HEK293T (cell line): ENCODE measurements at regions not wholly inside any gene's neighbourhood (a gene's known extent, or its start where the extent isn't known, plus 50 kb on each side); places are given as distances from the start of the nearest gene placed in this dataset.

Source experiments
- CTCF ChIA-PET: fragments of 350-600 bp; formaldehyde crosslinking; extraction: SDS; loops from one replicate; lab custom pipeline; 2021; ENCODE audit warnings: antibody characterized with exemption, inconsistent platforms; lab: Yijun Ruan, JAX
- POLR2A ChIA-PET: fragments of 350-600 bp; formaldehyde crosslinking; extraction: SDS; loops from one replicate; lab custom pipeline; 2020; ENCODE audit warnings: antibody characterized with exemption, inconsistent platforms; lab: Yijun Ruan, JAX
- DNase-seq: peaks from one replicate; pipeline ENCODE4 v3.0.0; 2012; ENCODE audit warnings: mixed read lengths; ENCODE audit errors: extremely low spot score
- ARNT ChIP-seq: fragments of 450-650 bp; IDR thresholded peaks from 2 replicates; pipeline ENCODE4 v1.6.1; 2017; ENCODE audit warnings: mild to moderate bottlenecking
- BHLHE40 ChIP-seq: fragments of 450-650 bp; IDR thresholded peaks from 2 replicates; pipeline ENCODE4 v1.6.1; 2016; ENCODE audit warnings: mild to moderate bottlenecking, moderate library complexity, borderline replicate concordance
- CTBP1 ChIP-seq: fragments of 450-650 bp; IDR thresholded peaks from 2 replicates; pipeline ENCODE4 v1.6.1; 2016; ENCODE audit warnings: borderline replicate concordance
- ELF4 ChIP-seq: fragments of 450-650 bp; IDR thresholded peaks from 2 replicates; pipeline ENCODE4 v1.6.1; 2017; ENCODE audit warnings: antibody characterized with exemption
- FOXA1 ChIP-seq: fragments of 450-650 bp; IDR thresholded peaks from 2 replicates; pipeline ENCODE4 v1.6.1; 2016; ENCODE audit warnings: mild to moderate bottlenecking
- FOXK2 ChIP-seq: fragments of 450-650 bp; IDR thresholded peaks from 2 replicates; pipeline ENCODE4 v1.6.1; 2016; ENCODE audit warnings: mild to moderate bottlenecking
- FOXM1 ChIP-seq: fragments of 450-650 bp; IDR thresholded peaks from 2 replicates; pipeline ENCODE4 v1.6.1; 2017; ENCODE audit warnings: mild to moderate bottlenecking, borderline replicate concordance
- HDGF ChIP-seq: fragments of 450-650 bp; IDR thresholded peaks from 2 replicates; pipeline ENCODE4 v1.6.1; 2017; ENCODE audit warnings: antibody characterized with exemption, borderline replicate concordance
- L3MBTL2 ChIP-seq: fragments of 450-650 bp; conservative IDR thresholded peaks from 2 replicates; pipeline ENCODE4 v1.6.1; 2016; ENCODE audit warnings: mild to moderate bottlenecking
- LEF1 ChIP-seq: fragments of 450-650 bp; IDR thresholded peaks from 2 replicates; pipeline ENCODE4 v1.6.1; 2017; ENCODE audit warnings: mild to moderate bottlenecking, borderline replicate concordance
- NFRKB ChIP-seq: fragments of 450-650 bp; IDR thresholded peaks from 2 replicates; pipeline ENCODE4 v1.6.1; 2016; ENCODE audit warnings: mild to moderate bottlenecking, moderate library complexity
- PKNOX1 ChIP-seq: fragments of 450-650 bp; IDR thresholded peaks from 2 replicates; pipeline ENCODE4 v1.6.1; 2016
- SP1 ChIP-seq: fragments of 450-650 bp; IDR thresholded peaks from 2 replicates; pipeline ENCODE4 v1.6.1; 2017
- SUZ12 ChIP-seq: fragments of 450-650 bp; IDR thresholded peaks from 2 replicates; pipeline ENCODE4 v1.6.1; 2016; ENCODE audit warnings: mild to moderate bottlenecking
- TARDBP ChIP-seq: fragments of 450-650 bp; IDR thresholded peaks from 2 replicates; pipeline ENCODE4 v1.6.1; 2016
- ZNF384 ChIP-seq: fragments of 450-650 bp; IDR thresholded peaks from 2 replicates; pipeline ENCODE4 v1.6.1; 2016

- no peak for DNase-seq
- ChIA-PET CTCF (no interaction called here), POLR2A (no interaction called here)
- peak; percentile 17; the same call in 1 of the 2 replicates for TF ChIP-seq PKNOX1
- TF ChIP-seq ELF4: no peak
Observed at GRCh38 chr17:69908626-69909368, 166.2 kb upstream of the KCNJ16 start.

GRCh38 chr17:69909389-69909788 lies 165.6 kb upstream of the KCNJ16 start:
- POLR2A ChIA-PET: no interaction called here
- no peak for TF ChIP-seq FOXA1
- no peak for TF ChIP-seq TARDBP
- TF ChIP-seq ZNF384: no peak
- no peak for TF ChIP-seq L3MBTL2
- TF ChIP-seq FOXK2: no peak
- no peak for TF ChIP-seq NFRKB
- no peak for TF ChIP-seq SUZ12
- no peak for TF ChIP-seq CTBP1
- no peak for TF ChIP-seq FOXM1
- TF ChIP-seq HDGF: no peak
- no peak for TF ChIP-seq ELF4
- TF ChIP-seq LEF1: no peak
- no peak for DNase-seq
- CTCF ChIA-PET: no interaction called here

- POLR2A ChIA-PET: no interaction called here
- CTCF ChIA-PET: no interaction called here
- DNase-seq: no peak
- no peak for TF ChIP-seq LEF1
Observed at GRCh38 chr17:69912805-69913204, 162.2 kb upstream of the KCNJ16 start.

GRCh38 chr17:69913216-69913615 lies 161.8 kb upstream of the KCNJ16 start:
- TF ChIP-seq ZNF384 (no peak), SP1 (no peak), L3MBTL2 (no peak), ARNT (no peak), LEF1 (no peak), FOXA1 (no peak), CTBP1 (no peak), SUZ12 (no peak), ELF4 (no peak), NFRKB (no peak), BHLHE40 (no peak), FOXM1 (no peak), HDGF (no peak), FOXK2 (no peak), PKNOX1 (no peak), TARDBP (no peak)
- ChIA-PET POLR2A (no interaction called here), CTCF (no interaction called here)
- no peak for DNase-seq

GRCh38 chr17:69913616-69914015 lies 161.4 kb upstream of the KCNJ16 start:
- POLR2A ChIA-PET: no interaction called here

GRCh38 chr17:69914520-69914919 lies 160.5 kb upstream of the KCNJ16 start:
- ChIA-PET CTCF (interaction anchor here (0.5 kb wide), 1 partner anchor 334 kb away, joined by 5 read pairs; no protein-coding TSS in a partner anchor), POLR2A (no interaction called here)

More at GRCh38 chr17:69913616-69914015, 161.4 kb upstream of the KCNJ16 start:
- CTCF ChIA-PET: no interaction called here
- DNase-seq: no peak
- TF ChIP-seq FOXA1 (no peak), NFRKB (no peak), BHLHE40 (no peak), L3MBTL2 (no peak), CTBP1 (no peak), HDGF (no peak), ELF4 (no peak), ZNF384 (no peak), FOXK2 (no peak), ARNT (no peak), LEF1 (no peak), FOXM1 (no peak), SP1 (no peak), SUZ12 (no peak), PKNOX1 (no peak), TARDBP (no peak)

More at GRCh38 chr17:69914520-69914919, 160.5 kb upstream of the KCNJ16 start:
- DNase-seq: no peak
- TF ChIP-seq SP1: no peak
- no peak for TF ChIP-seq SUZ12
- TF ChIP-seq PKNOX1: no peak
